ENCODE measurements at regions not wholly inside any gene's neighbourhood (a gene's known extent, or its start where the extent isn't known, plus 50 kb on each side); places are given as distances from the start of the nearest gene placed in this dataset.

DNA sequence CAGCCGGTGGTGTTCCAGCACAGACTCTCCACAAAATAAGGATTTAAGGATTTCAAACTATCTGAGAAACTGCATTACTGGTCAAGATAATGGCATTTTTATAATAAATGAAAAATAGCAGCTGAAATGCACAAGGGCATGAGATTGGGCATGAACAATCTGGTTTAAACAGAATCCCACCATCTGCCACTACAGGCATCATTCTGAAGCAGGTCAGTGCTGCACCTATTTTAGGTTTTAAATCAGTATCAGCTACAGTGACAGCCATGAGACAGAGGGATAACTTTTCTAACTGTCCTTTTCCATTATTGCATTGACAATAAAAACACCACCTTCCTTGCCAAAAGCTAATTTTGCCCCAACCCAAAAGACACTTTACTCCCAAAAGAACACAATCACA lies 186.8 kb downstream of the ETV1 start:
- TF ChIP-seq YY1 (IDR thresholded peaks at IDR 0.05; ENCODE audit: insufficient read depth, insufficient read length) (no peak), ZNF274 (IDR thresholded peaks at IDR 0.05; ENCODE audit: low read depth, low read length) (no peak)
